NCI-H446 treated with DMSO at 0.1 percent for 48 hours (cell line): ENCODE measurements at regions not wholly inside any gene's neighbourhood (a gene's known extent, or its start where the extent isn't known, plus 50 kb on each side); places are given as distances from the start of the nearest gene placed in this dataset.
"Not testable (repeated sequence)": the region's sequence is repeated elsewhere in the genome, so short reads cannot be mapped to it uniquely, and the experiment has no call there.

ENCODE experiments used
- DNase-seq: peaks from one replicate; lab custom pipeline; 2025; lab: John Stamatoyannopoulos, UW

- DNase-seq: peak; percentile 14
Observed at GRCh38 chr5:162209005-162209605, 141.5 kb downstream of the GABRG2 start.

- DNase-seq: no peak
Observed at GRCh38 chr5:162214551-162214950, 147.0 kb downstream of the GABRG2 start.

- DNase-seq: no peak
Observed at GRCh38 chr5:162217037-162217436, 149.5 kb downstream of the GABRG2 start.

GRCh38 chr5:162221910-162222309 lies 154.3 kb downstream of the GABRG2 start:
- no peak for DNase-seq

- no peak for DNase-seq
Observed at GRCh38 chr5:162227075-162227474, 159.5 kb downstream of the GABRG2 start.

GRCh38 chr5:162230348-162230747 lies 162.8 kb downstream of the GABRG2 start:
- DNase-seq: peak; percentile 28

GRCh38 chr5:162231522-162231921 lies 163.9 kb downstream of the GABRG2 start:
- DNase-seq: no peak

GRCh38 chr5:162240734-162241133 lies 173.2 kb downstream of the GABRG2 start:
- DNase-seq: no peak

GRCh38 chr5:162242416-162242815 lies 174.8 kb downstream of the GABRG2 start:
- DNase-seq: no peak

GRCh38 chr5:162243651-162244050 lies 176.1 kb downstream of the GABRG2 start:
- DNase-seq: no peak

- DNase-seq: no peak
Observed at GRCh38 chr5:162248107-162248713, 180.6 kb downstream of the GABRG2 start.

- no peak for DNase-seq
Observed at GRCh38 chr5:162256711-162257110, 189.1 kb downstream of the GABRG2 start.

GRCh38 chr5:162268694-162269481 lies 201.3 kb downstream of the GABRG2 start:
- DNase-seq: no peak

GRCh38 chr5:162272417-162272816 lies 204.8 kb downstream of the GABRG2 start:
- no peak for DNase-seq

GRCh38 chr5:162274679-162275078 lies 207.1 kb downstream of the GABRG2 start:
- peak; percentile 27 for DNase-seq

- DNase-seq: not testable (repeated sequence)
Observed at GRCh38 chr5:162275387-162275786, 207.8 kb downstream of the GABRG2 start.

GRCh38 chr5:162282191-162282590 lies 214.6 kb downstream of the GABRG2 start:
- no peak for DNase-seq

GRCh38 chr5:162283609-162284008 lies 216.0 kb downstream of the GABRG2 start:
- no peak for DNase-seq

- no peak for DNase-seq
Observed at GRCh38 chr5:162288647-162289296, 221.2 kb downstream of the GABRG2 start.

GRCh38 chr5:162289489-162289888 lies 221.9 kb downstream of the GABRG2 start:
- DNase-seq: no peak

- no peak for DNase-seq
Observed at GRCh38 chr5:162299793-162300192, 232.2 kb downstream of the GABRG2 start.

GRCh38 chr5:162301356-162301755 lies 233.8 kb downstream of the GABRG2 start:
- peak; percentile 75 for DNase-seq

- peak; percentile 87 for DNase-seq
Observed at GRCh38 chr5:162323466-162323865, 255.9 kb downstream of the GABRG2 start.
